Activated CD8-positive, alpha-beta memory T cell treated with anti-CD3 and anti-CD28 coated beads for 36 hours (primary cell): ENCODE measurements at regions not wholly inside any gene's neighbourhood (a gene's known extent, or its start where the extent isn't known, plus 50 kb on each side); places are given as distances from the start of the nearest gene placed in this dataset.

Source experiments
- CTCF ChIA-PET: fragments of 350-600 bp; sonication (Branson Sonifier 250); formaldehyde crosslinking; loops from one replicate; lab custom pipeline; 2021; ENCODE audit warnings: antibody characterized with exemption; lab: Charles Lee
- POLR2A ChIA-PET: fragments of 350-600 bp; sonication (Branson Sonifier 250); formaldehyde crosslinking; loops from one replicate; lab custom pipeline; 2021; ENCODE audit warnings: antibody characterized with exemption; lab: Charles Lee

DNA sequence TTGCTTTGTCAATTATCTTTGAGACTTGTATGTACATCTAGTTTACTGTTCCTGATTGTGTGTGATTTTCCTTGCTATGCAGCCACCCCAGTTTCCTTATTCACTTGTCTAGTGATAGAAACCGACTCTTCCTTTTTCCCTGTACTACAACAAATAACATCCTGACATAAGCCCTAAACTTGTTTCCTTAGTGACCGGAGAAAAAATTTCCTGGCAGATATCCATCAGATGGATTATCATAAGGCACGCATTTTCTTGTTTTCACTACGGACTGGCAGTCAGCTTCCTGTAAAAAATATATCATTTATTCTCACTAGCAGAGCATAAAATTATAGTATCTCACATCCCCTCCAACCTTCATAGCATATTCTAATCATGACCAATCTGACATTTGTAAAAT is 410.7 kb downstream of the CENPC start:
- ChIA-PET POLR2A (no interaction called here), CTCF (no interaction called here)

GRCh38 chr4:67133162-67133561 is 412.1 kb downstream of the CENPC start:
- ChIA-PET POLR2A (no interaction called here), CTCF (no interaction called here)

- CTCF ChIA-PET, result no interaction called here
- POLR2A ChIA-PET, result no interaction called here
Measured at GRCh38 chr4:67131224-67131623, 414.1 kb downstream of the CENPC start.

DNA sequence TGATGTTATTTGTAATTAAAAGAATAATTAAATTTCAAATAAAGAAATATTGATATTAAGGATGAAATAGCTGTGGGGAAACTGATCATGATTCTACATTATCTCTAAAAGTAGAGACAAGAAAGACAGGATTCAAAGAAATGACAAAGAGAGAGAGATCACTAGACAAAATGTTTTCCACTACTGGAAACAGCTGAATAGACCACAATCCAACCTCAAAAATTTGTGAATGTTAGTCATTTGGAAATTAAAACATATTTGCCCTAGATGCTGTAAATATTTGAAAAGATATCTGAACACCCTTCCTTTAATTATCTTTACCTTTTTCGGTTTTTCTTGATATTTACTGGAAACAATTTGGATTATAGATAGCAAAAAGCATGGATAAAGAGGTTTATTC is 414.9 kb downstream of the CENPC start:
- POLR2A ChIA-PET, result no interaction called here
- CTCF ChIA-PET, result no interaction called here

DNA sequence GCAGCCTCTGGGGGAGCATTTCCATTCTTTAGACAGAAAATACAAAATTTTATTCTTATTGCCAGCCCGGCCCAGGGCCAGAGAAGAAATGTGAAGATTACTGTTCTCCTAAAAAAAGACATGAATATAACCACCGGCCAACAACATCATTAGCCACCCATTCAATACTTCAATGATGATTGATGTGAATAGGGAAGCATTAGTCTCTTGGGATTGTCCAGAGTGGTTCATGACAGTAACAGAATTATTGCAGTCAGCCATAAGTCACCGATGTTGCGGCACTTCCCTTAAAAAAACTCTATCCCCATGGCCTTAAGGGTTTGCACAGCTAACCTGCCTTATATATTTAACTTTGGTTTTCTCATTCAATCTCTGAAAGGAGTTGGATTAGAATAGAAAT is 418.7 kb downstream of the CENPC start:
- ChIA-PET CTCF (no interaction called here), POLR2A (no interaction called here)

GRCh38 chr4:67125636-67126514 is 419.4 kb downstream of the CENPC start:
- ChIA-PET CTCF (no interaction called here), POLR2A (no interaction called here)

GRCh38 chr4:67124716-67125115 is 420.6 kb downstream of the CENPC start:
- CTCF ChIA-PET, result no interaction called here
- POLR2A ChIA-PET, result no interaction called here

- POLR2A ChIA-PET, result no interaction called here
Measured at GRCh38 chr4:67122029-67122428, 423.3 kb downstream of the CENPC start.

DNA sequence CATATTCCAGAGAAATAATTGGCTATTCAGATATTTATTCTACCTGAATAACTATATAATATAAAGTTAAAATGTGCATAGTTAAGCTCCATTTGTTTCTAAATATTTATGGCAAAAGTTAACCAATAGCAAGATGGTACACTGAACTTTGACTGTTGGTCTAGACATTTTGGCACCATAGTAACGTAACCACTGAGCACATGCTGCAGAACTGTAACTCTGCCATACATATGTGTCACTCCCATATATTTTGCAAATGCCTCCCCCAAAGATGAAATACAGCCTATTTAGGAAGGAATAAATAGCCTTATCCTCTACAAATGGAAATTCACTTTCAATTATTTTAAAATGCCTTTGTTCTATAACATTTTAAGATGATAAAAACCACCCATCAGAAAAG is 424.9 kb downstream of the CENPC start:
- POLR2A ChIA-PET, result no interaction called here
- CTCF ChIA-PET, result no interaction called here

More at GRCh38 chr4:67122029-67122428, 423.3 kb downstream of the CENPC start:
- CTCF ChIA-PET, result no interaction called here

DNA sequence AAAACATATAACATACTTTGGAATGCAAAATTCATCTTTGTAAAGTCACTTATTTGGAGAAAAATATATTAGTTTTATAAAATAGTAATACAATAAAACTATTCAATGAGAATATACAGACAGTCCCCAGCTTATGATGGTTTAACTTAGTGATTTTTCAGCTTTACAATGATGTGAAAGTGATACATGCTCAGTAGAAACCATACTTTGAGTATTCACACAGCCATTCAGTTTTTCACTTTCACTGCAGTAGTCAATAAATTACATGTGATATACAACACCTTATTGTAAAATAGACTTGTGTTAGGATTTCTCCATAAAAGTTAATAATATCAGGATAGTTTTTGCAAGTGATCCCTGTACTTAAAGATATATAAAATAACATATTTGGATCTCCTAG is 436.0 kb downstream of the CENPC start:
- POLR2A ChIA-PET, result no interaction called here

DNA sequence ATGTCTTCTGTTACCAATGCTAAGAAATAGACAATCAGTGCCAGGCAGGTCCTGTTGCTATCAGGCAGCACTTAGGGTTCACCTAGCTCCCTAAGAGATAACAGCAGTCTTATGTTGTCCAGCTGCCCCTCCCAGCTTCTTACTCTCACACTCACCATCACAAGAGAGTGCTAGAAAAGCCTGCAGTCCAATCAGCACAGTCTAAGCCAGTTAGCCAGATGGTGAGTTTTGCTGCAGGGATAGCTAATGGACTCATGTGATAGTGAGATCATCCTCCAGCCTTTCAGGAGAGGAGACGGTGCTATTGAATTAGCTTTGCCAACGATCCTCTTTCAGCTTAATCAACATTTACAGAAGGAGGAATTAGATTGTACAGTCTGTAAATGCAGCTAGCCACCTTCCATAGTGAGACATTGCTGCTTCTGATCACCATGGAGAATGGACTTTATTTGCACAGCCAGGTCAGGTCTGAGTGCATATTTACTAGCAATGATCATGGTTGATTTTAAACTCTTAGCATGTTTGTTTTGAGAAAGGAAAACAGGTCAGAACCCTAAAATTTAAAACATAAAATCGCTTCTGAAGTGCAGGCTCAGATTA is 438.3 kb downstream of the CENPC start:
- CTCF ChIA-PET, result no interaction called here
- POLR2A ChIA-PET, result no interaction called here

More for the DNA sequence above, 436.0 kb downstream of the CENPC start:
- CTCF ChIA-PET, result no interaction called here

DNA sequence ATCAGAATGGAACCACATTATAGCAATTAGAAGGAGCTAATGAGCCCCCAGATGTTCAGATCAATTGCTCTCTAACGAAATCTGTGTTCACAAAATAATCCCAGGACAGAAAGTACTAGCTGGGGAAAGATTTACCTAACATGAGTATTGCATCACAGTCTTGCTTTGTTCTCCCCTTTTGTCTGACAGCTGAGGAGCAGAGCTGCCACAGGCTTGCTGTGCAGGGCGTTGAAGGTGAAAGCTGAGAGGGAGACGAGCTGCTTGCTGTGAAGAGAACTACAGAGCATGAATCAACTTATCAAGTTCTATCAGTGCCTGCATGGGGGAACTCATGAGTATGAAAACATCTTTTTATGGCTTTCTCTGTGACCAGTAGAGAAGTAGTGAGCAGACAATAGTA is 441.2 kb downstream of the CENPC start:
- POLR2A ChIA-PET, result no interaction called here

GRCh38 chr4:67103001-67103747 is 442.1 kb downstream of the CENPC start:
- POLR2A ChIA-PET, result no interaction called here
- CTCF ChIA-PET, result no interaction called here

More for the DNA sequence above, 441.2 kb downstream of the CENPC start:
- CTCF ChIA-PET, result no interaction called here

DNA sequence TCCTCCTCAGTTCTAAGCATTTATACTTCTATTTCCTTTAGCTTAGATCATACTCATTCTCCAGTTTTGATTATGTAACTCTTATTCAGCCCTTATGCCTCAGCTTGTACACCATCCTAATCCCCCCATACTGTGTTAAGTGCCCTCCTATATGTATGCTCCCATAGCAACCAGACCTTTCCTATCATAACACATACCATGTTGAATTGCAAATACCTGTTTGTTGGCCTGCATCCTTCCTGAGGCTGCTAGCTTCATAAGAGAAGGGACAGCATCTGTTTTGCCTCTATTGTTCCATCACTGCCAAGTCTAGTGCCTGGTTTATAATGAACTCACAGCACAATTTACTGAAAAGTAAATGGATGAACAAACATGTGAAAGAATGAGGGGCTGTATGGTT is 443.7 kb downstream of the CENPC start:
- CTCF ChIA-PET, result no interaction called here

GRCh38 chr4:67092351-67092750 is 453.0 kb downstream of the CENPC start:
- ChIA-PET CTCF (no interaction called here), POLR2A (no interaction called here)

More for the DNA sequence above, 443.7 kb downstream of the CENPC start:
- POLR2A ChIA-PET, result no interaction called here

- POLR2A ChIA-PET, result no interaction called here
- CTCF ChIA-PET, result no interaction called here
Measured at GRCh38 chr4:67091673-67092072, 453.6 kb downstream of the CENPC start.

DNA sequence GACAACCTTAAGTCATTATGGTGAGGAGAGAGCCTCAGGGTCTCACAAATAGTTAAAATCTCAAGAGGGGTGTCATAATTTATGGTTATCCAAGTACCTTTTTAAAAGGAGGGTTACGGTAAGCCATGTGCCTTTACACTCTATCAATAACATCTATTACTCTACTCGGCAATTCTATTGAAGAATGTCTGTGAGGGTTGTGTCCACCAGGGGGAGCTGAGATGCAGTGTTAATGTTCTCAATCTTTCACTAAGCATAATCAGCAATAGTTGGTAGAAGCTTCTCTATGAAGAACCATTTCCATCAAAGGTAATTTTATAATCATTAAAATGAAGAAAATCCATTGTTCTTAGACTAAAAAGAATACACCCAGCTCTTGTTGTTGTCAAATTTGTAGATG is 457.4 kb downstream of the CENPC start:
- ChIA-PET CTCF (interaction anchor here (1.3 to 1.4 kb wide), 2 partner anchors 10 to 239 kb away, joined by 3 to 4 read pairs; no protein-coding TSS in a partner anchor), POLR2A (no interaction called here)

DNA sequence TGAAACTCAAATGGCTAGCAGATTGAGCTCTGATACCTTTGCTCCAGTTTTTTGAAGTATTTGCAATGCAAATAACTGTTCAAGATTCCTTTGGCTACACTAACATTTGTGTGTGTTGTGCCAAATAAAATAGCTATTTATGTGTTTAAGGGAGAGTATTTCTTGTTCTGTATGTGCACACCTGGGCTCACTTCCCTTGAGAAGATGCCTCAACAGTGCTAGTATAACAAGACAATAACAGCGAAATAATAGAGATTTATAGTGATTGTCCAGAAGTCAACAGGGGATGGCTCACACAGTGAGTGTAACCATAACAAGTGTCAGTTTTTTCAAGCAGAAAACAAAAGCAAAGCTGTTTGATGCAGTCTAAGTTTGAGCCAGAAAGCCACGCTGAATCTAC is 460.5 kb downstream of the CENPC start:
- ChIA-PET CTCF (no interaction called here), POLR2A (no interaction called here)

GRCh38 chr4:67083496-67083895 is 461.8 kb downstream of the CENPC start:
- ChIA-PET CTCF (no interaction called here), POLR2A (no interaction called here)

- ChIA-PET CTCF (no interaction called here), POLR2A (no interaction called here)
Measured at GRCh38 chr4:67082746-67083145, 462.6 kb downstream of the CENPC start.
